B cell (primary cell): ENCODE measurements at regions not wholly inside any gene's neighbourhood (a gene's known extent, or its start where the extent isn't known, plus 50 kb on each side); places are given as distances from the start of the nearest gene placed in this dataset.

Experiments used
- ATAC-seq: fragments of 200-7000 bp; cut with Tn5 transposase; one replicate; pipeline ENCODE4 v1.10.0; 2021; ENCODE audit warnings: low read depth, mild to moderate bottlenecking, moderate number of reproducible peaks, moderate library complexity
- CTCF ChIA-PET: fragments of 350-600 bp; sonication (Branson Sonifier 250); formaldehyde crosslinking; loops from one replicate; lab custom pipeline; 2021; ENCODE audit warnings: antibody characterized with exemption, inconsistent platforms; lab: Charles Lee
- POLR2A ChIA-PET: fragments of 350-600 bp; sonication (Branson Sonifier 250); formaldehyde crosslinking; loops from one replicate; lab custom pipeline; 2021; ENCODE audit warnings: antibody characterized with exemption; lab: Charles Lee
- DNase-seq: peaks from one replicate; pipeline ENCODE4 v3.0.0; 2013
- H2AFZ ChIP-seq: 2 replicates; pipeline ENCODE4 v1.6.1; 2012; ENCODE audit warnings: mild to moderate bottlenecking, low read depth, low read length; ENCODE audit not compliant: insufficient read depth, poor library complexity, severe bottlenecking
- H3K27ac ChIP-seq, 2 donors: 1 replicate in 1 of 2; 2 replicates in 1 of 2; pipeline ENCODE4 v1.5.1; 2012 to 2013; ENCODE audit warnings: low read length in 2 of 2, mild to moderate bottlenecking in 2 of 2, moderate library complexity in 1 of 2
- H3K27me3 ChIP-seq, 4 experiments: fragments of 200-600 bp in 1 of 4; sonication (generic) in 1 of 4; replicated peaks in 1 of 4; 1 replicate in 2 of 4; 2 replicates in 2 of 4; pipeline versions ENCODE4 v1.6.1 to v1.7.0; 2013 to 2016; ENCODE audit warnings: low read length in 3 of 4, mild to moderate bottlenecking in 2 of 4, mixed read lengths in 1 of 4, moderate library complexity in 1 of 4; ENCODE audit not compliant: insufficient read depth in 4 of 4, control insufficient read depth in 3 of 4; ENCODE audit errors: control extremely low read depth in 1 of 4
- H3K36me3 ChIP-seq, 2 experiments: replicated peaks in 1 of 2; 1 replicate in 1 of 2; 2 replicates in 1 of 2; pipeline versions ENCODE4 v1.6.1 to v1.7.1; 2013; ENCODE audit warnings: low read length in 1 of 2; ENCODE audit not compliant: insufficient read depth in 2 of 2, control insufficient read depth in 1 of 2; ENCODE audit errors: control extremely low read depth in 1 of 2, extremely low read depth in 1 of 2
- H3K4me1 ChIP-seq, 2 donors: fragments of 200-600 bp in 1 of 2; sonication (generic) in 1 of 2; 1 replicate in 1 of 2; 2 replicates in 1 of 2; pipeline versions ENCODE4 v1.5.1 to v1.6.1; 2013 to 2017; ENCODE audit warnings: low read length in 2 of 2; ENCODE audit not compliant: control insufficient read depth in 2 of 2, insufficient read depth in 2 of 2
- H3K4me2 ChIP-seq: replicated peaks from 2 replicates; pipeline ENCODE3; 2012; ENCODE audit warnings: mild to moderate bottlenecking, low read depth, low read length; ENCODE audit not compliant: poor library complexity, severe bottlenecking
- H3K4me3 ChIP-seq, 5 experiments: fragments of 200-600 bp in 1 of 5; sonication (generic) in 1 of 5; 1 replicate in 3 of 5; 2 replicates in 2 of 5; pipeline versions ENCODE4 v1.5.1 to v1.7.0; 2011 to 2016; ENCODE audit warnings: low read length in 4 of 5, mild to moderate bottlenecking in 4 of 5, low read depth in 2 of 5, control low read depth in 1 of 5, moderate library complexity in 1 of 5; ENCODE audit not compliant: insufficient read depth in 1 of 5; ENCODE audit errors: control extremely low read depth in 1 of 5, extremely low read depth in 1 of 5
- H3K79me2 ChIP-seq: fragments of 200-600 bp; sonication (generic); one replicate; pipeline ENCODE4 v1.6.0; 2016; ENCODE audit warnings: low read length; ENCODE audit not compliant: control insufficient read depth, insufficient read depth
- H3K9ac ChIP-seq: fragments of 200-600 bp; sonication (generic); 2 replicates; pipeline ENCODE4 v1.6.1; 2017; ENCODE audit warnings: mild to moderate bottlenecking, low read length, moderate library complexity
- H3K9me3 ChIP-seq, 3 donors: one replicate each; pipeline versions ENCODE4 v1.6.1 to v1.7.1; 2013; ENCODE audit warnings: low read length in 2 of 3; ENCODE audit not compliant: control insufficient read depth in 2 of 3, insufficient read depth in 1 of 3; ENCODE audit errors: control extremely low read depth in 1 of 3
- H4K20me1 ChIP-seq: 2 replicates; pipeline ENCODE4 v1.6.0; 2012; ENCODE audit warnings: mild to moderate bottlenecking, low read length; ENCODE audit not compliant: insufficient read depth, control insufficient read depth, poor library complexity, severe bottlenecking
- H3K27ac Mint-ChIP-seq: one replicate; pipeline ENCODE4 v1.8.0; 2021; ENCODE audit warnings: mixed read lengths
- H3K27me3 Mint-ChIP-seq: one replicate; pipeline ENCODE4 v1.8.0; 2021; ENCODE audit warnings: mixed read lengths
- H3K4me1 Mint-ChIP-seq: one replicate; pipeline ENCODE4 v1.8.0; 2021; ENCODE audit warnings: mixed read lengths
- H3K4me3 Mint-ChIP-seq: one replicate; pipeline ENCODE4 v1.8.0; 2021; ENCODE audit warnings: mixed read lengths
- H3K9me3 Mint-ChIP-seq: one replicate; pipeline ENCODE4 v1.8.0; 2022; ENCODE audit warnings: mixed read lengths; ENCODE audit not compliant: insufficient read depth
- CTCF ChIP-seq: fragments of 200-600 bp; IDR thresholded peaks from one replicate; pipeline ENCODE4 v1.8.0; 2022; ENCODE audit warnings: antibody characterized with exemption, mild to moderate bottlenecking
- EZH2 ChIP-seq: IDR thresholded peaks from 2 replicates; pipeline ENCODE4 v1.6.1; 2012; ENCODE audit warnings: borderline replicate concordance, low read depth, mild to moderate bottlenecking, moderate library complexity, low read length; ENCODE audit not compliant: insufficient read depth, poor library complexity, severe bottlenecking
- WGBS: methylation state at CpG from one replicate; pipeline ENCODE4 v1.1.5; 2013; ENCODE audit warnings: missing lambda C conversion rate; ENCODE audit not compliant: insufficient coverage; 5-methylcytosine and 5-hydroxymethylcytosine counted together
- intact Hi-C: fragments of 100-400 bp; cut with micrococcal nuclease; formaldehyde crosslinking; loops from one replicate; pipeline ENCODE4 v1.10.0; 2022

- no peak for ATAC-seq
- intact Hi-C loops: no loop called here
- TF ChIP-seq EZH2 (no peak), CTCF (no peak)
- H3K79me2 ChIP-seq: no peaks in the 10 kb centered on the region
- H3K9ac ChIP-seq: no peak overlapping the region
- ChIA-PET CTCF (interaction anchor here (0.6 to 1.3 kb wide), 4 partner anchors 55 to 904 kb away, joined by 3 to 4 read pairs (median 4); no protein-coding TSS in a partner anchor), POLR2A (interaction anchor here (0.7 kb wide), 1 partner anchor 56 kb away, joined by 3 read pairs; no protein-coding TSS in a partner anchor)
- Mint-ChIP-seq H3K4me1 (no peaks in the 10 kb centered on the region), H3K27ac (no peak overlapping the region), H3K27me3 (no peaks in the 10 kb centered on the region), H3K4me3 (no peak overlapping the region), H3K9me3 (no peaks in the 10 kb centered on the region)
- H4K20me1 ChIP-seq: no peaks in the 10 kb centered on the region
- H3K27me3 ChIP-seq: no peaks in the 10 kb centered on the region
- no peak overlapping the region for H2AFZ ChIP-seq
- no peak overlapping the region for H3K4me2 ChIP-seq
- no peak for DNase-seq
- no peaks in the 10 kb centered on the region for H3K4me1 ChIP-seq
- H3K27ac ChIP-seq: no peak overlapping the region
- no peaks in the 10 kb centered on the region for H3K36me3 ChIP-seq
- WGBS: 97% methylated on average over 5 of the region's 8 CpGs
- H3K9me3 ChIP-seq: no peaks in the 10 kb centered on the region
- H3K4me3 ChIP-seq: no peak overlapping the region
These were observed 267.6 kb upstream of the SGK1 start for GRCh38 chr6:134585517-134585873.

- Mint-ChIP-seq H3K4me1 (no peaks in the 10 kb centered on the region), H3K27ac (no peak overlapping the region), H3K4me3 (no peak overlapping the region)
These were observed 267.1 kb upstream of the SGK1 start for GRCh38 chr6:134584847-134585516.

More at GRCh38 chr6:134584847-134585516, 267.1 kb upstream of the SGK1 start:
- H3K27me3 Mint-ChIP-seq: peaks cover 3% of the 10 kb centered on the region
- DNase-seq: no peak
- intact Hi-C loops: no loop called here
- Histone ChIP-seq H2AFZ (no peak overlapping the region), H3K9ac (no peak overlapping the region), H3K4me2 (no peak overlapping the region), H3K27me3 (no peaks in the 10 kb centered on the region), H3K79me2 (no peaks in the 10 kb centered on the region), H4K20me1 (no peaks in the 10 kb centered on the region), H3K36me3 (no peaks in the 10 kb centered on the region), H3K27ac (no peak overlapping the region), H3K4me1 (no peaks in the 10 kb centered on the region), H3K4me3 (no peak overlapping the region), H3K9me3 (no peaks in the 10 kb centered on the region)
- POLR2A ChIA-PET: interaction anchor here (0.7 kb wide), 1 partner anchor 57 kb away, joined by 3 read pairs; no protein-coding TSS in a partner anchor
- CTCF ChIA-PET: interaction anchor here (0.6 to 1.3 kb wide), 4 partner anchors 56 to 903 kb away, joined by 3 to 4 read pairs (median 4); no protein-coding TSS in a partner anchor
- ATAC-seq: no peak
- 100% methylated on average over 2 of the region's 2 CpGs for WGBS
- no peaks in the 10 kb centered on the region for H3K9me3 Mint-ChIP-seq
- TF ChIP-seq CTCF (no peak), EZH2 (no peak)
